GM21526 (cell line): ENCODE measurements at regions not wholly inside any gene's neighbourhood (a gene's known extent, or its start where the extent isn't known, plus 50 kb on each side); places are given as distances from the start of the nearest gene placed in this dataset.

Experiments
- ATAC-seq: cut with Tn5 transposase; IDR thresholded peaks from one replicate; pipeline ENCODE4 v1.9.1; 2021; ENCODE audit warnings: moderate library complexity; ENCODE audit not compliant: unreplicated experiment, low FRiP score

GRCh38 chr1:38559446-38560165 is 300.0 kb downstream of the RRAGC start:
- no peak for ATAC-seq

DNA sequence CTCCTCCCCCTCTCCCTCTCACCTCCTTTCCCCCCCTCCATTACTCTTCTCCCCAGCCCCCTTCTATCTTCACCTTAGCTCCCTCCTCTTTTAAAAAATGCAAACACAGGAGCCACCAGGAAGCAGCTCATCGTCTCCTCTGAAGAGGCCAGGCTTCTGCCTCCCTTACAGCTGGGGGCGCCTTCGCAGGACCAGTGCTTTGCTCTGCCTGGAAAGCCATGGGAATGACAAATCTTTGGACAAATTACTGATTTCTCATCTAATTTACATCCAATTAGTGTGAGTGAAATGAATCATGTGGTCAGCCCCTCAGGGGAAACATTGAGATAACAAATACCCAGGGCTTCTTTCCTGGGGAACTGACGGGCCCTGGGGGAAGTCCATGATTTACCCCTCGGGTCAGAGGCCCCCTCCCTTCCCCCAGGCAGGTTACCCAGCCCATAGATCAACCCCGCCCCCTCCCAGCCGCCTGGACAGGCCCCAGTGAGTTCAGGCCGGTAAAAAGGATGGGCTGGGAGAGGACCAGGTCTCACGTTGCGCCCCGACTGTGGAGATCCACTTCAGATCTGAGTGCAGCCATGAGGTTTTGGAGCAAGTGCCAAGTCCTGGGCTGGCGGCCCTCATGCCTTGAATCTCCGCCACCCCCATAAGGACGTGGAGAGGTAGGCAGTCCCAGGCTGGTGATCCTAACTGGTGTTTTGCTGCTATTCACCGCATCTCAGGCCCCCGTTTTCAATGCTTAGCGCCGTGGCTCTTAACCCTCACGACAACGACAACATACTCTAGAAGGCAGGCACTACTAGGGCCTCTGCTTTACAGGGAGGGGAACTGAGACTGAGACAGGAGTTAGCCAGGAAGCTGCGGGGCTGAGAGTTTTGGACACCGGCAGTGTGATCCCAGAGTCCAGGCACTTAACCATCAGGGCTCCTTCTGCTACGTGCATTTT is 300.8 kb downstream of the RRAGC start:
- no peak for ATAC-seq

GRCh38 chr1:38558055-38558454 is 301.5 kb downstream of the RRAGC start:
- no peak for ATAC-seq

DNA sequence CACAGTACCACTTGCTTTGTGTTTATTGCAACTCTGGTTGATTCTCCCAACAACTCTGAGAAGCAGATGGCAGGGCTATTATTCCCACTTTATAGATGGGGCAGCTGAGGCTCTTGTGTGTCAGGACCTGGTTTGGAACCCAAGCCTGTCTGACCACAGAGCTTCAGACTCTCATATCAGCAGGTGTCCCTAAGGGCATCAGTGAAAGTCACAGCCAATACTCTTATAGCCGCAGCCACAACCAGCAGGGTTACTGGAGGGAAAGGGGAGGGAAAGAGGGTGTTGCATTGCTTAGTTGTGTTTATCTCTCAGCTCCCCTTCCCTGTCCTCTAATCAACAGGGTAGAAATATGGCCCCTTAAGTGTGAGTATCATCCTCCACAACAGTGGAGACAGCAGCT is 304.0 kb downstream of the RRAGC start:
- ATAC-seq: no peak

GRCh38 chr1:38555130-38555529 is 304.4 kb downstream of the RRAGC start:
- no peak for ATAC-seq

GRCh38 chr1:38551318-38552307 is 308.0 kb downstream of the RRAGC start:
- no peak for ATAC-seq

GRCh38 chr1:38549191-38549590 is 310.4 kb downstream of the RRAGC start:
- no peak for ATAC-seq

DNA sequence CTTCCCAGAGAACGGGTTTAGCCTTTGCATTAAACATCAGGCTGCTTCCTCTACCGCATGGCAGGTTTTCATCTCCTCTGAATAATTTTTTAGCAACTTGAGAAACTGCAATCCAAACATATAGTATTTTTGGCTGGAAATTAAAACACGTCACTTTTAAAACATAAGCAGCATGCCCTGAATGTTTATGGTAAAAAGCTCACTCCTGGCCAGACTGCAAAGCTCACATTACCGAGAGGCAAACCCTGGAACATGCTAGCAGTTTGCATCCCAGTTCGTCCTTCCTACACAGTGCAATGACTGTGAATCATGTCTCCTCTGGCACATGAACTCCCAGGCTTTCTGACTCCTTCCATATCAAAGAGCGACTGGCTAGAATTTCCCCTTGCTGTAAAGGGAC is 312.3 kb downstream of the RRAGC start:
- ATAC-seq: no peak

DNA sequence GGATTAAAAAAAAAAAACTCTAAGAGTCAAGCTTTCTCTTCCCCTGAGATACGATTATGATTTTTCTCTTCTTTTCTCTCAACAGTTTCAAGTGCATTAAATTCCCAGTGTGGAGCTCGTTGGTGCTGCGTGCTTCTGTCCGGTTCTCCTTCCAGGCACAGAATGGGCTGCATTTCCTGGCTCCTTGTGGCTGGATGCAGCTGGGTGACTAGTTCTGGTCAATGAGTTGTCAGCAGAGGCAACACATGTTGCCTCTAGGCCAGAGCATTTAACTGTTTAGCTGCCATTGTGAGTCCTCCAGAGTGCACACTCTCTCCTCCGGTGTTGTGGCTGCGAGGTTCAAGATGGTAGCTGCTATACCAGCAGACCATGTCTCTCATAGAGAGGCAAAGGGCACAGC is 312.9 kb downstream of the RRAGC start:
- ATAC-seq: no peak

GRCh38 chr1:38541223-38541622 is 318.3 kb downstream of the RRAGC start:
- ATAC-seq: no peak

DNA sequence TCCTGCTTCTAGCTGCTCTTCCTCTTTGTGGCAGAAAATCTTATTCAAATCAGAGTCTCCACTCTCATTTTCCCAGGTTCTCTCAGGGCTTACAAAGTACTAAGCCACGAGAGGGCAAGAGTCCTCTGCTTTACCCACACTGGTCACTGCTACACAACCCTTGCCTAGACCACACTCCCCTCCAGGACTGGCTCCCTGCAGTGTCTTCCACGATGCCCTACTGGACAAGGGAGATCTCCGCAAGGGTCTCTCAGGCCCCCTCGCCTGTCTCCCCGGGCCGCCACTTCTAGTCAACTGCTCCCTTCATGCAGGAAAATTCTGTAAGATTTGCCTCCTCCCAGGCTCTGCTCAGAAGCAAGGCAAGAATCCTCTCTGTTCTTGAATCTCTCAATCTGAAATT is 319.6 kb downstream of the RRAGC start:
- no peak for ATAC-seq

GRCh38 chr1:38538834-38539233 is 320.7 kb downstream of the RRAGC start:
- no peak for ATAC-seq

DNA sequence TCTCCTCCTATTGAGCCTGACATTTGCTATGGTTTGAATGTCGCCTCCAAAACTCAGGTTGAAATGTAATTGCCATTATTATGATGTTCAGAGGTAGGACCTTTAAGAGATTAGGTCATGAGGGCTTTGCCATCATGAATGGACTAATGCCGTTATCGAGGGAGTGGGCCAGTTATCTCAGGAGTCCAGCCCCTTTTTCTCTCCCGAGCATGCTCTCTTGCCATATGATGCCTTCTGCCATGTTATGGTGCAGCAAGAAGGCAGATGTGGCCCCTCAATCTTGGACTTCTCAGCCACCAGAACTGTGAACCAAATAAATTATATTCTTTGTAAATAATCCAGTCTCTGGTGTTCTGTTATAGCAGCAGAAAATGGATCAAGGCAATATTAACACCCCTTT is 323.5 kb downstream of the RRAGC start:
- ATAC-seq: no peak

DNA sequence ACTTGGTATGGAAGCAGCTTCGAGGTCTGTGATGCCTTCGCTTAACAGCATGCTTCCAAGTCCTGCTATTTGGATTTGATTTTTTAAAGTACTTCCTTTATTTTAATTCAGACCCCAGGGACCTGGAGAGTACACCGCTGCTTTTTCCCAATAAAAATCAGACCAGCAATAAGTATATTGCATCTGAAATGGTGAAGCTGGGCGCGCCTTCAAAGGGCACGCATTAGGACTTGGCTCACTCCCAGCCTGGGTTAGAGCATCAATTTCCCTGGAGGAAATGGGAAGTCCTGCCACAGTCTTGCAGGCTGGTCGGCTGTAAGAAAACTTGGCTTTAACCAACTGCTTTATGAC is 325.1 kb downstream of the RRAGC start:
- no peak for ATAC-seq

DNA sequence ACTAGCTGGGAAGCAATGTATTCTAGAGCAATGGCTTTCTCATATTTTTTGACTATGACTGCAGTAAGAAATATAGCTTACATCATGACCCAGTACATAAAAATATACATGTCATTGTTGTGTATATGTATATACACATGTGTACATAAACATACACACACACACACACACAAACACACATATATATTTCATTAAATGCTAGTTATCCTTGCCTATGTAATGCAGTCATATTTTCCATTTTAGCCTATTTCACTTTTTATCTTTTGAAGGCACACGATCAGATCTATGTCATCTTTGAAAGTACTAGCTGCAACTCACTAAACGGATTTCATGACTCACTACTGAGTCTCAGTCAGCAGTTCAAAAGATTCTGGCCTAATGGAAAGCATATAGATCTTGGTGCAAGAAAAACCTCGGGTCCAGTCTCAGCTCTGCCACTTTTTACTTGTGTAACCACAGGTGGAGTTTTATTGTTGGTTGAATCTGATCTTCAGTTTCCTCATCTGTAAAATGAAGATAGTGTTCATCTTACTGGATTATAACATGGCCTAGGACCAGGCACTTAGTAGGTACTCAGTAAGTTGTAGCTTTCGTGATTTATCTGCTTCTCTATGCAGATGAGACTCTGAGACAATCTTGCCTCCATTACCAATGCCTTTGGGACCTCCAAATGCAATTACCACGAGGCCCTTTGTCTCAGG is 325.6 kb downstream of the RRAGC start:
- ATAC-seq: no peak

- ATAC-seq: no peak
These were observed 328.6 kb downstream of the RRAGC start for GRCh38 chr1:38530957-38531356.

DNA sequence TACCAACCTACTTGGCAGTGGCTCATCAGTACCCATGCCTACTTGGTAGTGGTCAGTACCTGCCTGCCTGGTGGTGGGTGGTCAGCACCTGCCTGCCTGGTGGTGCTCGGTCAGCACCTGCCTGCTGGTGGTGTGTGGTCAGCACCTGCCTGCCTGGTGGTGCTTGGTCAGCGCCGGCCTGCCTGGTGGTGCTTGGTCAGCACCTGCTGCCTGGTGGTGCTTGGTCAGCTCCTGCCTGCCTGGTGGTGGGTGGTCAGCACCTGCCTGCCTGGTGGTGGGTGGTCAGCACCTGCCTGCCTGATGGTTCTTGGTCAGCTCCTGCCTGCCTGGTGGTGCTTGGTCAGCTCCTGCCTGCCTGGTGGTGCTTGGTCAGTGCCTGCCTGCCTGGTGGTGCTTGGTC is 329.6 kb downstream of the RRAGC start:
- ATAC-seq: no peak

- ATAC-seq: no peak
These were observed 330.2 kb downstream of the RRAGC start for GRCh38 chr1:38529391-38529790.

- ATAC-seq: no peak
These were observed 330.9 kb downstream of the RRAGC start for GRCh38 chr1:38528623-38529022.

DNA sequence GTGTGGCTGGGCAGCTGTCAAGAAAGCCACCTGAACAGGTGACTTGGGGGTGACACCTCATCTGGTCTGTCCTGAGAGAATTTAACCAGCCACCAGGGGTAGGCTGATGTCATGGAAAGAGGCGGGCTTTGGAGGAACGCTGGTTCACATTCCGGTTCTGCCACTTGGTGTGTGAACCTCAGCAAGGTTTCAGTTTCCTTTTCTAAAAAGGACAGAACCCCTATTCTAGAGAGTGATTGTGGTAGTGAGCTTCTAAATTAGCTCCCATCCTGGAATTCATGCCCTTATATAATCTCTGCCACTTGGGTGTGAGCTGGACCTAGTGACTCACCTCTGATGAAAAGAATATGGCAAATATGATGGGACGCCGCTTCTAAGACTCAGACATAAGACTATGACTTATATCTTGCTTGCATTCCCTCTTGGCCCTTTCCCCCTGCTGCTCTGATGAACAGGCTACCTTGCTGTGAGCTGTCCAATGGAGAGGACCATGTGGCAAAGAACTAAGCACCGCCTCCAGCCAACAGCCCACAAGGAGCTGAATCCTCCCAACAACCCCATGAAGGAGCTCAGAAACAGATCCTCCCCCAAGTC is 332.1 kb downstream of the RRAGC start:
- peak; percentile 86 for ATAC-seq
